IMR-90 (cell line): ENCODE measurements at regions not wholly inside any gene's neighbourhood (a gene's known extent, or its start where the extent isn't known, plus 50 kb on each side); places are given as distances from the start of the nearest gene placed in this dataset.

ENCODE experiments used
- ATAC-seq: fragments of 200-7000 bp; cut with Tn5 transposase; 2 replicates; pipeline ENCODE4 v1.9.1; 2020; ENCODE audit warnings: low read depth, mild to moderate bottlenecking, moderate library complexity
- BruUV-seq: library from RNA; stranded (reverse); fragments of 400-500 nt; replicated peaks from 2 replicates; lab custom pipeline; 2021; lab: Mats Ljungman, UMichigan
- CTCF ChIA-PET: fragments of 300-600 bp; formaldehyde crosslinking; extraction: SDS; loops from one replicate; lab custom pipeline; 2021; ENCODE audit warnings: antibody characterized with exemption; lab: Yijun Ruan, JAX
- POLR2A ChIA-PET: fragments of 300-600 bp; sonication (Branson Sonifier 250); formaldehyde crosslinking; loops from one replicate; lab custom pipeline; 2022; ENCODE audit warnings: antibody characterized with exemption; ENCODE audit not compliant: unreplicated experiment; lab: Charles Lee
- DNase-seq: peaks from one replicate; pipeline ENCODE4 v3.0.0; 2013
- H2AFZ ChIP-seq: replicated peaks from 2 replicates; pipeline ENCODE3; 2013; ENCODE audit warnings: low read length, mild to moderate bottlenecking; ENCODE audit not compliant: poor library complexity
- H2AK5ac ChIP-seq: 2 replicates; pipeline ENCODE4 v1.6.1; 2013; ENCODE audit warnings: low read depth, low read length, inconsistent platforms
- H2AK9ac ChIP-seq: replicated peaks from 2 replicates; pipeline ENCODE3; 2013; ENCODE audit warnings: mild to moderate bottlenecking, low read depth, low read length, moderate library complexity; ENCODE audit not compliant: poor library complexity
- H2BK120ac ChIP-seq: 2 replicates; pipeline ENCODE4 v1.6.1; 2013; ENCODE audit warnings: low read depth, low read length, inconsistent platforms
- H2BK15ac ChIP-seq: 3 replicates; pipeline ENCODE4 v1.6.1; 2013; ENCODE audit warnings: low read depth, low read length, inconsistent platforms
- H2BK20ac ChIP-seq: 2 replicates; pipeline ENCODE4 v1.6.1; 2013; ENCODE audit warnings: low read depth, mild to moderate bottlenecking, inconsistent platforms, low read length, moderate library complexity
- H2BK5ac ChIP-seq: 2 replicates; pipeline ENCODE4 v1.6.1; 2013; ENCODE audit warnings: mild to moderate bottlenecking, low read depth, low read length, inconsistent platforms; ENCODE audit not compliant: poor library complexity, severe bottlenecking
- H3K14ac ChIP-seq: replicated peaks from 2 replicates; pipeline ENCODE4 v1.6.1; 2013; ENCODE audit warnings: low read depth, low read length, inconsistent platforms
- H3K18ac ChIP-seq: 2 replicates; pipeline ENCODE4 v1.6.1; 2013; ENCODE audit warnings: low read depth, low read length, control low read depth
- H3K23ac ChIP-seq: 2 replicates; pipeline ENCODE4 v1.6.1; 2013; ENCODE audit warnings: low read depth, low read length, inconsistent platforms
- H3K27ac ChIP-seq: 2 replicates; pipeline ENCODE4 v1.5.1; 2013; ENCODE audit warnings: mild to moderate bottlenecking, control low read depth, low read length; ENCODE audit not compliant: insufficient read depth
- H3K27me3 ChIP-seq: 2 replicates; pipeline ENCODE4 v1.6.1; 2013; ENCODE audit warnings: low read length; ENCODE audit not compliant: control insufficient read depth, insufficient read depth
- H3K36me3 ChIP-seq: 2 replicates; pipeline ENCODE4 v1.6.1; 2013; ENCODE audit warnings: low read length, mixed read lengths; ENCODE audit not compliant: control insufficient read depth, insufficient read depth
- H3K4ac ChIP-seq: 2 replicates; pipeline ENCODE4 v1.6.1; 2013; ENCODE audit warnings: low read depth, low read length, inconsistent platforms
- H3K4me1 ChIP-seq: 2 replicates; pipeline ENCODE4 v1.6.1; 2013; ENCODE audit warnings: low read length, mixed read lengths; ENCODE audit not compliant: control insufficient read depth, insufficient read depth
- H3K4me2 ChIP-seq: 2 replicates; pipeline ENCODE4 v1.6.1; 2013; ENCODE audit warnings: low read depth, mild to moderate bottlenecking, control low read depth, low read length, moderate library complexity
- H3K4me3 ChIP-seq: 2 replicates; pipeline ENCODE4 v1.5.1; 2013; ENCODE audit warnings: low read depth, mild to moderate bottlenecking, control low read depth, low read length, moderate library complexity; ENCODE audit not compliant: insufficient read depth
- H3K56ac ChIP-seq: 2 replicates; pipeline ENCODE4 v1.6.1; 2013; ENCODE audit warnings: low read length, inconsistent platforms; ENCODE audit not compliant: insufficient read depth; ENCODE audit errors: extremely low read depth
- H3K79me1 ChIP-seq, 2 experiments: 2 replicates each; pipeline ENCODE4 v1.6.1; 2013; ENCODE audit warnings: low read length in 2 of 2, inconsistent platforms in 1 of 2, low read depth in 1 of 2
- H3K9ac ChIP-seq: 2 replicates; pipeline ENCODE4 v1.6.1; 2013; ENCODE audit warnings: low read depth, low read length, control low read depth
- H3K9me1 ChIP-seq: 2 replicates; pipeline ENCODE4 v1.6.1; 2013; ENCODE audit warnings: low read length, inconsistent platforms; ENCODE audit not compliant: insufficient read depth
- H3K9me3 ChIP-seq: 2 replicates; pipeline ENCODE4 v1.6.1; 2013; ENCODE audit warnings: low read length; ENCODE audit not compliant: control insufficient read depth, insufficient read depth
- H4K20me1 ChIP-seq: 2 replicates; pipeline ENCODE4 v1.6.1; 2013; ENCODE audit warnings: low read length, inconsistent platforms; ENCODE audit not compliant: insufficient read depth
- H4K5ac ChIP-seq: 2 replicates; pipeline ENCODE4 v1.6.1; 2013; ENCODE audit warnings: mild to moderate bottlenecking, low read depth, low read length, control low read depth
- H4K8ac ChIP-seq, 2 experiments: 2 replicates each; pipeline ENCODE4 v1.6.1; 2013; ENCODE audit warnings: low read depth in 2 of 2, low read length in 2 of 2, control low read depth in 1 of 2, inconsistent platforms in 1 of 2
- H4K91ac ChIP-seq: 2 replicates; pipeline ENCODE4 v1.6.1; 2013; ENCODE audit warnings: low read depth, low read length, inconsistent platforms; ENCODE audit not compliant: insufficient read depth
- BHLHE40 ChIP-seq: fragments of 150-350 bp; IDR thresholded peaks from 2 replicates; pipeline ENCODE4 v1.6.1; 2016; ENCODE audit warnings: mild to moderate bottlenecking, low read depth, low read length
- CHD1 ChIP-seq: IDR thresholded peaks from 2 replicates; pipeline ENCODE4 v1.6.1; 2012; ENCODE audit warnings: low read depth, low read length, improper control_type of control experiment
- FOS ChIP-seq: fragments of 150-350 bp; IDR thresholded peaks from 2 replicates; pipeline ENCODE4 v1.6.1; 2016; ENCODE audit warnings: low read depth, low read length
- MAFK ChIP-seq: IDR thresholded peaks from 2 replicates; pipeline ENCODE4 v1.6.1; 2012; ENCODE audit warnings: low read depth, low read length, improper control_type of control experiment
- MAZ ChIP-seq: IDR thresholded peaks from 2 replicates; pipeline ENCODE4 v1.6.1; 2012; ENCODE audit warnings: low read depth, mild to moderate bottlenecking, low read length, improper control_type of control experiment, moderate library complexity, borderline replicate concordance
- MXI1 ChIP-seq: IDR thresholded peaks from 2 replicates; pipeline ENCODE4 v1.6.1; 2012; ENCODE audit warnings: low read depth, mild to moderate bottlenecking, low read length, moderate library complexity, borderline replicate concordance
- NFE2L2 ChIP-seq: fragments of 150-350 bp; IDR thresholded peaks from 2 replicates; pipeline ENCODE4 v1.6.1; 2016; ENCODE audit warnings: low read depth, mild to moderate bottlenecking, low read length
- POLR2A ChIP-seq: IDR thresholded peaks from 2 replicates; pipeline ENCODE4 v1.6.1; 2012; ENCODE audit warnings: mild to moderate bottlenecking, low read depth, low read length
- RAD21 ChIP-seq: IDR thresholded peaks from 2 replicates; pipeline ENCODE4 v1.6.1; 2012; ENCODE audit warnings: low read length, improper control_type of control experiment
- RCOR1 ChIP-seq: IDR thresholded peaks from 2 replicates; pipeline ENCODE4 v1.6.1; 2012; ENCODE audit warnings: mild to moderate bottlenecking, low read length, improper control_type of control experiment; ENCODE audit not compliant: insufficient replicate concordance
- RFX5 ChIP-seq: IDR thresholded peaks from 2 replicates; pipeline ENCODE4 v1.8.0; 2012; ENCODE audit warnings: low read depth, mild to moderate bottlenecking, low read length, moderate library complexity
- SMC3 ChIP-seq: fragments of 150-350 bp; IDR thresholded peaks from 2 replicates; pipeline ENCODE4 v1.6.1; 2016; ENCODE audit warnings: low read depth, mild to moderate bottlenecking, antibody characterized with exemption, low read length, moderate library complexity
- WGBS, 2 experiments: methylation state at CpG; one replicate each; pipeline versions ENCODE4 v1.1.5 to v1.1.7; 2013; ENCODE audit warnings: missing lambda C conversion rate in 2 of 2; ENCODE audit not compliant: insufficient read length in 1 of 2; ENCODE audit errors: extremely low coverage in 2 of 2; 5-methylcytosine and 5-hydroxymethylcytosine counted together
- dilution Hi-C: fragments of 300-500 bp; cut with HindIII; formaldehyde crosslinking; loops from one replicate; pipeline ENCODE4 v1.14.3; 2018; ENCODE audit warnings: low sequenced_read_pairs; ENCODE audit not compliant: unreplicated experiment
- in situ Hi-C: fragments of 300-500 bp; cut with MboI; formaldehyde crosslinking; loops from 3 replicates; pipeline ENCODE4 v1.14.3; 2019; ENCODE audit warnings: low sequenced_read_pairs, inconsistent platforms, mixed read lengths
- intact Hi-C: fragments of 100-400 bp; cut with micrococcal nuclease; formaldehyde crosslinking; loops from 2 replicates; pipeline ENCODE4 v1.10.0; 2022
- TF ChIP-seq, protein P1 (sequence below): fragments of 150-350 bp; IDR thresholded peaks from 2 replicates; pipeline ENCODE4 v1.6.1; 2016; ENCODE audit warnings: low read depth, mild to moderate bottlenecking, low read length, moderate library complexity, borderline replicate concordance

- TF ChIP-seq FOS (no peak), MXI1 (no peak), NFE2L2 (no peak), MAFK (no peak), CHD1 (no peak), SMC3 (no peak), RFX5 (no peak), RCOR1 (no peak), POLR2A (no peak), BHLHE40 (no peak), RAD21 (no peak), MAZ (no peak)
- TF ChIP-seq, protein P1, sequence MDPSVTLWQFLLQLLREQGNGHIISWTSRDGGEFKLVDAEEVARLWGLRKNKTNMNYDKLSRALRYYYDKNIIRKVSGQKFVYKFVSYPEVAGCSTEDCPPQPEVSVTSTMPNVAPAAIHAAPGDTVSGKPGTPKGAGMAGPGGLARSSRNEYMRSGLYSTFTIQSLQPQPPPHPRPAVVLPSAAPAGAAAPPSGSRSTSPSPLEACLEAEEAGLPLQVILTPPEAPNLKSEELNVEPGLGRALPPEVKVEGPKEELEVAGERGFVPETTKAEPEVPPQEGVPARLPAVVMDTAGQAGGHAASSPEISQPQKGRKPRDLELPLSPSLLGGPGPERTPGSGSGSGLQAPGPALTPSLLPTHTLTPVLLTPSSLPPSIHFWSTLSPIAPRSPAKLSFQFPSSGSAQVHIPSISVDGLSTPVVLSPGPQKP: no peak
- Histone ChIP-seq H3K36me3 (no peaks in the 10 kb centered on the region), H3K79me1 (no peaks in the 10 kb centered on the region), H2BK20ac (no peak overlapping the region), H2AK9ac (no peak overlapping the region), H2AK5ac (no peak overlapping the region), H3K27me3 (no peaks in the 10 kb centered on the region), H2BK5ac (no peak overlapping the region), H3K9me1 (no peaks in the 10 kb centered on the region), H4K8ac (no peak overlapping the region), H2BK120ac (no peak overlapping the region), H3K18ac (no peak overlapping the region), H2BK15ac (no peak overlapping the region), H4K20me1 (no peaks in the 10 kb centered on the region), H3K23ac (no peak overlapping the region), H3K27ac (no peak overlapping the region), H3K4me2 (no peak overlapping the region), H3K56ac (no peak overlapping the region), H2AFZ (no peak overlapping the region), H3K9me3 (no peaks in the 10 kb centered on the region), H3K14ac (no peak overlapping the region), H3K4ac (no peak overlapping the region), H3K4me1 (no peaks in the 10 kb centered on the region), H3K4me3 (no peak overlapping the region), H4K91ac (no peak overlapping the region), H4K5ac (no peak overlapping the region), H3K9ac (no peak overlapping the region)
- WGBS, 2 experiments: no CpG with 5 or more reads among the region's 2 CpGs
- POLR2A ChIA-PET: no interaction called here
- no peak for ATAC-seq
- no TSS peak for BruUV-seq
- CTCF ChIA-PET: no interaction called here
- no peak for DNase-seq
- intact Hi-C loops: no loop called here
- dilution Hi-C loops: no loop called here
- in situ Hi-C loops: no loop called here
Measured at GRCh38 chr2:35986871-35987270, 368.7 kb upstream of the CRIM1 start.
